H1 (cell line): ENCODE measurements at regions not wholly inside any gene's neighbourhood (a gene's known extent, or its start where the extent isn't known, plus 50 kb on each side); places are given as distances from the start of the nearest gene placed in this dataset.

Experiments
- ATF2 ChIP-seq: IDR thresholded peaks from 2 replicates; pipeline ENCODE4 v1.6.1; 2012; ENCODE audit warnings: low read length, inconsistent platforms
- CTCF ChIP-seq, 3 experiments: IDR thresholded peaks; 1 replicate in 2 of 3; 2 replicates in 1 of 3; pipeline versions ENCODE4 v1.5.1 to v1.6.1; 2011; ENCODE audit warnings: low read length in 3 of 3, mild to moderate bottlenecking in 3 of 3, inconsistent platforms in 2 of 3, low read depth in 1 of 3, moderate library complexity in 1 of 3; ENCODE audit not compliant: insufficient read depth in 1 of 3; ENCODE audit errors: control extremely low read depth in 1 of 3
- JUND ChIP-seq: IDR thresholded peaks from 2 replicates; pipeline ENCODE4 v1.6.1; 2011; ENCODE audit warnings: mild to moderate bottlenecking, improper control_type of control experiment, low read length
- TCF12 ChIP-seq: IDR thresholded peaks from 2 replicates; pipeline ENCODE4 v1.6.1; 2011; ENCODE audit warnings: low read depth, mild to moderate bottlenecking, low read length

- TF ChIP-seq ATF2 (no peak), JUND (no peak), CTCF (IDR thresholded peaks at IDR 0.05; ENCODE audit: control extremely low read depth in 1 of 3, insufficient read depth in 1 of 3, low read depth in 1 of 3, low read length in 3 of 3) (no peak), TCF12 (no peak)
These were observed 829.3 kb downstream of the TBC1D22A start (continued) for GRCh38 chr22:47591709-47592108.
